GM10266 (cell line): ENCODE measurements at regions not wholly inside any gene's neighbourhood (a gene's known extent, or its start where the extent isn't known, plus 50 kb on each side); places are given as distances from the start of the nearest gene placed in this dataset.
"Not testable (repeated sequence)": the region's sequence is repeated elsewhere in the genome, so short reads cannot be mapped to it uniquely, and the experiment has no call there.

Source experiments
- DNase-seq: peaks from one replicate; pipeline ENCODE4 v3.0.0; 2012; ENCODE audit errors: extremely low spot score
- TF ChIP-seq, protein P1 (sequence below): IDR thresholded peaks from 2 replicates; pipeline ENCODE4 v1.5.1; 2012; ENCODE audit warnings: mild to moderate bottlenecking, low read depth; ENCODE audit not compliant: control insufficient read depth, insufficient read depth; ENCODE audit errors: missing control alignments

GRCh38 chr7:113198226-113198625, 79.9 kb upstream of the SMIM30 start:
- TF ChIP-seq, protein P1, sequence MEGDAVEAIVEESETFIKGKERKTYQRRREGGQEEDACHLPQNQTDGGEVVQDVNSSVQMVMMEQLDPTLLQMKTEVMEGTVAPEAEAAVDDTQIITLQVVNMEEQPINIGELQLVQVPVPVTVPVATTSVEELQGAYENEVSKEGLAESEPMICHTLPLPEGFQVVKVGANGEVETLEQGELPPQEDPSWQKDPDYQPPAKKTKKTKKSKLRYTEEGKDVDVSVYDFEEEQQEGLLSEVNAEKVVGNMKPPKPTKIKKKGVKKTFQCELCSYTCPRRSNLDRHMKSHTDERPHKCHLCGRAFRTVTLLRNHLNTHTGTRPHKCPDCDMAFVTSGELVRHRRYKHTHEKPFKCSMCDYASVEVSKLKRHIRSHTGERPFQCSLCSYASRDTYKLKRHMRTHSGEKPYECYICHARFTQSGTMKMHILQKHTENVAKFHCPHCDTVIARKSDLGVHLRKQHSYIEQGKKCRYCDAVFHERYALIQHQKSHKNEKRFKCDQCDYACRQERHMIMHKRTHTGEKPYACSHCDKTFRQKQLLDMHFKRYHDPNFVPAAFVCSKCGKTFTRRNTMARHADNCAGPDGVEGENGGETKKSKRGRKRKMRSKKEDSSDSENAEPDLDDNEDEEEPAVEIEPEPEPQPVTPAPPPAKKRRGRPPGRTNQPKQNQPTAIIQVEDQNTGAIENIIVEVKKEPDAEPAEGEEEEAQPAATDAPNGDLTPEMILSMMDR: no peak
- no peak for DNase-seq

DNA sequence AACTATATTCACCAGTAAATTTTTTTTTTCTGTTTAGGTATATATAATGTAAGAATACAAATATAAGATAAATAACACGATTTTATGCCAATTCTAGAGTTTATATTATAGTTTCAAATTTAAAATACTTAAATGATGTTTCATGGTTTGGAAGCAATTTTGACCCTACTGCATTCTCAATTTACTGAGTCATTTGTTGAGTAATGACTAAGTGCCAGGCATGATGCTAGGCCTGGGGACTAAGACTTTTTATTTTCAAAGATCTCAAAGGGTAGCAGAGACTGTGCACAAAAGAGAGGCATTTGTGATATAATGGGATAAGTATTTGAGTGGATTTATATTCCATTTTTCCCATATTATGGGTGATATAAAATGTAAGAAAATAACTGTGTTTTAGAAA, 78.9 kb upstream of the SMIM30 start:
- no peak for DNase-seq
- TF ChIP-seq, protein P1: no peak

- TF ChIP-seq, protein P1: no peak
- no peak for DNase-seq
Measured at GRCh38 chr7:113188396-113188795, 70.0 kb upstream of the SMIM30 start.

DNA sequence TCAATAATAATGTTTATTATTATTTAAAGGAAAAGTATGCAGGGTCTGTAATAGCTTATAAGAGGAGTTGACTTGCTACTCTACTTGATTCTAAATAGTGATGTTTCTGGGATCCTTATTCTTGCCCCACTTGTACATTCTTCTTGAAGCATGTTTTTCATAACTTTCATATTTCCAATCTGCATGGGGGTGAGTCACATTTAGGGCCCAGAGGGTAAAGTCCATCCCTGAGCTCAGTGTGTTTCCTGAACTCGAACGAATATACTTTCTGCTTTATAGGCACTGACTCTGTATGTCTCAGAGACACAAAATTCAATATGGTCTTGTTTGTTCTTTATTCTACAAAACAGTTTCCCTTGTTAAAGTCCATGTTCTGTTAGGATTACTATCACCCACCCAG, 61.0 kb upstream of the SMIM30 start:
- TF ChIP-seq, protein P1: no peak
- DNase-seq: no peak

DNA sequence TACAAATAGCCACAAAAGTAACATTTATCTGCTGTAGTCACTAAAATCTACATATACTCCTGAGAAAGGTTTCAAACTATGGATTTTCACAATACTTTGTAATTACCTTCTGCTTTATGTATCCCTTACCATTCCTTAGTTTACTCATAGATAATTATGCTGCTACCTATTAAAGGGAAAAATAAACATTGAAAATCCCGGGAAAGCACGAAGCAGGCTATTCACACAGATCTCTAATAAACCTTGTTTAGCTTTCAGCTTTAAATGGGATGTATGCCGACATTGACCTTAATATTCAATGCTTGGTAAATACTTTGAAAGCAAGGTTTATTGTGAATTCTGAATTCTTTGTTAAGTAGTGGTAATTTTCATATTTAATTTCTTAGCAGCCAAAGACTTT, 58.5 kb upstream of the SMIM30 start:
- TF ChIP-seq, protein P1: no peak
- DNase-seq: no peak

DNA sequence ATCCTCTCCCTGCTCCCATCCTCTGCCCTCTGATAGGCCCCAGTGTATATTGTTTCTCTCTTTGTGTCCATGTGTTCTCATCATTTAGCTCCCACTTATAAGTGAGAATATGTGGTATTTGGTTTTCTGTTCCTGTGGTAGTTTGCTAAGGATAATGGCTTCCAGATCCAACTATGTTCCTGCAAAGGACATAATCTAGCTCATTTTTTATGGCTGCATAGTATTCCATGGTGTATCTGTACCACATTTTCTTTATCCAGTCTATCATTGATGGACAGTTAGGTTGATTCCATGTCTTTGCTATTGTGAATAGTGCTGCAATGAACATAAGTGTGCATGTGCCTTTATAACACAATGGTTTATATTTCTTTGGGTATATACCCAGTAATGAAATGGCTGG, 57.8 kb upstream of the SMIM30 start:
- DNase-seq: not testable (repeated sequence)

- no peak for DNase-seq
Measured at GRCh38 chr7:113175525-113176104, 57.3 kb upstream of the SMIM30 start.

More at GRCh38 chr7:113175525-113176104, 57.3 kb upstream of the SMIM30 start:
- TF ChIP-seq, protein P1: no peak
